ENCODE measurements at regions not wholly inside any gene's neighbourhood (a gene's known extent, or its start where the extent isn't known, plus 50 kb on each side); places are given as distances from the start of the nearest gene placed in this dataset.

DNA sequence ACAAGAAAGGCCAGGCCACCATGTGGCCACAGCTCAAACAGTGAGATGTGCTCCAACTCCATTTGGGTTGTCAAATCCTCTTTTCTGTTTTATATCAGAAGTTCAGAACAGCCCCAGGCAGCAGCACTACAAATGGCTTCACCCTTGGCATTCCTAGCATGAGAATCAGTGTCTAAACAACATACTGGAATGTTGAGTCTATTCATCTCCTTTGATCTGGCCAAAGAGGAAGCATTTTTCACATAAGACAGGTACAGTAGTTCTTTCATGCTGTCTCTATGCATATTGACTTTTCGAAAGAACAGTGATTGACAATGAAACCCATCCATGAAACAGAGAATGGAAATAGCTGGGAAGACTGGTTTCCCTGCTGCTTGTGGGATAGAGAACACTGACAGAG, 289.5 kb downstream of the USP46 start:
- TF ChIP-seq, protein P1, sequence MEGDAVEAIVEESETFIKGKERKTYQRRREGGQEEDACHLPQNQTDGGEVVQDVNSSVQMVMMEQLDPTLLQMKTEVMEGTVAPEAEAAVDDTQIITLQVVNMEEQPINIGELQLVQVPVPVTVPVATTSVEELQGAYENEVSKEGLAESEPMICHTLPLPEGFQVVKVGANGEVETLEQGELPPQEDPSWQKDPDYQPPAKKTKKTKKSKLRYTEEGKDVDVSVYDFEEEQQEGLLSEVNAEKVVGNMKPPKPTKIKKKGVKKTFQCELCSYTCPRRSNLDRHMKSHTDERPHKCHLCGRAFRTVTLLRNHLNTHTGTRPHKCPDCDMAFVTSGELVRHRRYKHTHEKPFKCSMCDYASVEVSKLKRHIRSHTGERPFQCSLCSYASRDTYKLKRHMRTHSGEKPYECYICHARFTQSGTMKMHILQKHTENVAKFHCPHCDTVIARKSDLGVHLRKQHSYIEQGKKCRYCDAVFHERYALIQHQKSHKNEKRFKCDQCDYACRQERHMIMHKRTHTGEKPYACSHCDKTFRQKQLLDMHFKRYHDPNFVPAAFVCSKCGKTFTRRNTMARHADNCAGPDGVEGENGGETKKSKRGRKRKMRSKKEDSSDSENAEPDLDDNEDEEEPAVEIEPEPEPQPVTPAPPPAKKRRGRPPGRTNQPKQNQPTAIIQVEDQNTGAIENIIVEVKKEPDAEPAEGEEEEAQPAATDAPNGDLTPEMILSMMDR (conservative IDR thresholded peaks at IDR 0.05; ENCODE audit: low read length): no peak
- no peak for TF ChIP-seq EZH2phosphoT487 (IDR thresholded peaks at IDR 0.05; ENCODE audit: borderline replicate concordance, low read depth, low read length)
